GM12892 (cell line): ENCODE measurements at regions not wholly inside any gene's neighbourhood (a gene's known extent, or its start where the extent isn't known, plus 50 kb on each side); places are given as distances from the start of the nearest gene placed in this dataset.

Experiments
- POLR2A ChIP-seq: IDR thresholded peaks from 2 replicates; pipeline ENCODE4 v1.6.1; 2011; ENCODE audit warnings: low read depth, low read length, control low read depth
- POLR2AphosphoS5 ChIP-seq: IDR thresholded peaks from 2 replicates; pipeline ENCODE4 v1.6.1; 2011; ENCODE audit warnings: low read depth, low read length, control low read depth

GRCh38 chr17:34161690-34162089 lies 93.4 kb upstream of the CCL2 start:
- TF ChIP-seq POLR2A = no peak
- no peak for TF ChIP-seq POLR2AphosphoS5
